Astrocyte of the spinal cord (primary cell): ENCODE measurements at regions not wholly inside any gene's neighbourhood (a gene's known extent, or its start where the extent isn't known, plus 50 kb on each side); places are given as distances from the start of the nearest gene placed in this dataset.

ENCODE experiments used
- DNase-seq: peaks from one replicate; pipeline ENCODE4 v3.0.0; 2011; ENCODE audit warnings: low read depth, low spot score
- H3K4me3 ChIP-seq: 2 replicates; pipeline ENCODE4 v1.5.1; 2011; ENCODE audit warnings: low read depth, mild to moderate bottlenecking, low read length, moderate library complexity
- CTCF ChIP-seq: IDR thresholded peaks from 2 replicates; pipeline ENCODE4 v1.5.1; 2012; ENCODE audit warnings: low read depth, mild to moderate bottlenecking, low read length, inconsistent platforms
- in situ Hi-C: cut with HindIII; loops from 2 replicates; pipeline ENCODE4 v1.10.0; 2017; ENCODE audit warnings: low sequenced_read_pairs

GRCh38 chr12:80045594-80045993 is 53.7 kb upstream of the OTOGL start:
- TF ChIP-seq CTCF: no peak
- DNase-seq: peak; percentile 65
- in situ Hi-C loops: no loop called here
- no peak overlapping the region for H3K4me3 ChIP-seq

- TF ChIP-seq CTCF: no peak
- DNase-seq: peak; percentile 88
- H3K4me3 ChIP-seq: no peak overlapping the region
- in situ Hi-C loops: no loop called here
Observed at GRCh38 chr12:80044694-80045046, 54.7 kb upstream of the OTOGL start.

- no peak overlapping the region for H3K4me3 ChIP-seq
- in situ Hi-C loops: no loop called here
- no peak for TF ChIP-seq CTCF
- peak; percentile 56 for DNase-seq
Observed at GRCh38 chr12:80041692-80042091, 57.6 kb upstream of the OTOGL start.

- no peak for TF ChIP-seq CTCF
- DNase-seq: no peak
- in situ Hi-C loops: no loop called here
- no peak overlapping the region for H3K4me3 ChIP-seq
Observed at GRCh38 chr12:80041071-80041470, 58.3 kb upstream of the OTOGL start.

- no peak for TF ChIP-seq CTCF
- in situ Hi-C loops: no loop called here
- no peak overlapping the region for H3K4me3 ChIP-seq
- DNase-seq: peak; percentile 72
Observed at GRCh38 chr12:80040075-80040738, 59.1 kb upstream of the OTOGL start.

- no peak for TF ChIP-seq CTCF
- H3K4me3 ChIP-seq: no peak overlapping the region
- no peak for DNase-seq
- in situ Hi-C loops: no loop called here
Observed at GRCh38 chr12:80038062-80038560, 61.2 kb upstream of the OTOGL start.

- peak; percentile 74 for DNase-seq
- TF ChIP-seq CTCF: no peak
- H3K4me3 ChIP-seq: no peak overlapping the region
- in situ Hi-C loops: no loop called here
Observed at GRCh38 chr12:80033448-80033847, 65.9 kb upstream of the OTOGL start.
